ENCODE measurements at regions not wholly inside any gene's neighbourhood (a gene's known extent, or its start where the extent isn't known, plus 50 kb on each side); places are given as distances from the start of the nearest gene placed in this dataset.
"Not testable (repeated sequence)": the region's sequence is repeated elsewhere in the genome, so short reads cannot be mapped to it uniquely, and the experiment has no call there.

GRCh38 chr11:116328391-116328790, 444.4 kb downstream of the BUD13 start:
- no peak for DNase-seq

- DNase-seq, result no peak
These were observed 446.6 kb downstream of the BUD13 start for GRCh38 chr11:116326146-116326545.

- DNase-seq, result no peak
These were observed 447.5 kb downstream of the BUD13 start for GRCh38 chr11:116325247-116325646.

GRCh38 chr11:116324077-116324476, 448.7 kb downstream of the BUD13 start:
- not testable (repeated sequence) for DNase-seq

- DNase-seq, result no peak
These were observed 455.6 kb downstream of the BUD13 start for GRCh38 chr11:116317212-116317611.

- no peak for DNase-seq
These were observed 458.8 kb downstream of the BUD13 start for GRCh38 chr11:116314006-116314405.

GRCh38 chr11:116312570-116313391, 460.0 kb downstream of the BUD13 start:
- peak; percentile 53 for DNase-seq

GRCh38 chr11:116311206-116311605, 461.6 kb downstream of the BUD13 start:
- DNase-seq, result no peak

- no peak for DNase-seq
These were observed 462.1 kb downstream of the BUD13 start for GRCh38 chr11:116310698-116311097.

GRCh38 chr11:116310226-116310625, 462.6 kb downstream of the BUD13 start:
- DNase-seq, result no peak

- DNase-seq, result no peak
These were observed 463.3 kb downstream of the BUD13 start for GRCh38 chr11:116309446-116309845.

GRCh38 chr11:116302756-116303155, 470.0 kb downstream of the BUD13 start:
- no peak for DNase-seq

- no peak for DNase-seq
These were observed 471.6 kb downstream of the BUD13 start for GRCh38 chr11:116301141-116301540.

- DNase-seq, result no peak
These were observed 472.6 kb downstream of the BUD13 start for GRCh38 chr11:116300232-116300631.

- no peak for DNase-seq
These were observed 478.2 kb downstream of the BUD13 start for GRCh38 chr11:116294630-116295029.

- DNase-seq, result no peak
These were observed 484.9 kb downstream of the BUD13 start for GRCh38 chr11:116287866-116288265.

GRCh38 chr11:116285026-116285425, 487.8 kb downstream of the BUD13 start:
- no peak for DNase-seq

GRCh38 chr11:116283300-116283699, 489.5 kb downstream of the BUD13 start:
- DNase-seq, result no peak

- DNase-seq, result no peak
These were observed 490.3 kb downstream of the BUD13 start for GRCh38 chr11:116282481-116282880.

GRCh38 chr11:116281173-116282160, 491.3 kb downstream of the BUD13 start:
- DNase-seq, result no peak

GRCh38 chr11:116279511-116279910, 493.3 kb downstream of the BUD13 start:
- no peak for DNase-seq

- no peak for DNase-seq
These were observed 494.7 kb downstream of the BUD13 start for GRCh38 chr11:116278076-116278475.

All from hematopoietic multipotent progenitor cell treated with erythropoietin and hydrocortisone succinate and interleukin-3 and kit ligand, for 6 days (in vitro differentiated cells).